Natural killer cell (primary cell): ENCODE measurements at regions not wholly inside any gene's neighbourhood (a gene's known extent, or its start where the extent isn't known, plus 50 kb on each side); places are given as distances from the start of the nearest gene placed in this dataset.

ENCODE experiments used
- ATAC-seq, 3 donors: fragments of 150-1000 bp in 2 of 3; fragments of 200-7000 bp in 1 of 3; cut with Tn5 transposase; 1 replicate in 1 of 3; 2 replicates in 2 of 3; pipeline ENCODE4 v1.10.0; 2021; ENCODE audit warnings: mild to moderate bottlenecking in 2 of 3, moderate library complexity in 2 of 3
- DNase-seq, 2 donors: peaks; one replicate each; pipeline versions ENCODE4 v3.0.0 to v3.0.0-alpha.2; 2013 to 2021; ENCODE audit warnings: mixed read lengths in 1 of 2
- H3K27ac ChIP-seq: one replicate; pipeline ENCODE4 v1.5.1; 2013; ENCODE audit warnings: mild to moderate bottlenecking, low read length
- H3K27me3 ChIP-seq: one replicate; pipeline ENCODE4 v1.6.1; 2013; ENCODE audit warnings: low read length; ENCODE audit not compliant: control insufficient read depth, insufficient read depth
- H3K36me3 ChIP-seq: one replicate; pipeline ENCODE4 v1.6.1; 2013; ENCODE audit warnings: low read length; ENCODE audit not compliant: control insufficient read depth, insufficient read depth
- H3K4me1 ChIP-seq: one replicate; pipeline ENCODE4 v1.6.1; 2013; ENCODE audit warnings: low read length; ENCODE audit not compliant: control insufficient read depth, insufficient read depth
- H3K4me3 ChIP-seq: one replicate; pipeline ENCODE4 v1.5.1; 2013; ENCODE audit warnings: low read length
- H3K9me3 ChIP-seq: one replicate; pipeline ENCODE4 v1.6.1; 2013; ENCODE audit warnings: low read length; ENCODE audit not compliant: control insufficient read depth, insufficient read depth
- H3K27ac Mint-ChIP-seq, 2 donors: one replicate each; pipeline ENCODE4 v1.8.0; 2022; ENCODE audit warnings: mild to moderate bottlenecking in 2 of 2, mixed read lengths in 2 of 2, moderate library complexity in 1 of 2
- H3K27me3 Mint-ChIP-seq, 2 donors: one replicate each; pipeline ENCODE4 v1.8.0; 2022; ENCODE audit warnings: low read depth in 2 of 2, mixed read lengths in 2 of 2
- H3K36me3 Mint-ChIP-seq: one replicate; pipeline ENCODE4 v1.8.0; 2022; ENCODE audit warnings: mixed read lengths
- H3K4me1 Mint-ChIP-seq, 2 donors: one replicate each; pipeline ENCODE4 v1.8.0; 2022; ENCODE audit warnings: mixed read lengths in 2 of 2
- H3K4me3 Mint-ChIP-seq: one replicate; pipeline ENCODE4 v1.8.0; 2022; ENCODE audit warnings: mild to moderate bottlenecking, moderate library complexity, mixed read lengths
- H3K9me3 Mint-ChIP-seq, 2 donors: one replicate each; pipeline ENCODE4 v1.8.0; 2022; ENCODE audit warnings: mixed read lengths in 2 of 2
- WGBS: methylation state at CpG from one replicate; pipeline ENCODE4 v1.1.7; 2013; ENCODE audit warnings: missing lambda C conversion rate; ENCODE audit not compliant: insufficient coverage; 5-methylcytosine and 5-hydroxymethylcytosine counted together
- intact Hi-C: fragments of 100-400 bp; cut with micrococcal nuclease; formaldehyde crosslinking; loops from one replicate; pipeline ENCODE4 v1.14.2; 2022
- TF ChIP-seq, protein P1 (sequence below): fragments of 200-600 bp; IDR thresholded peaks from one replicate; pipeline ENCODE4 v1.8.0; 2022; ENCODE audit warnings: antibody characterized with exemption

DNA sequence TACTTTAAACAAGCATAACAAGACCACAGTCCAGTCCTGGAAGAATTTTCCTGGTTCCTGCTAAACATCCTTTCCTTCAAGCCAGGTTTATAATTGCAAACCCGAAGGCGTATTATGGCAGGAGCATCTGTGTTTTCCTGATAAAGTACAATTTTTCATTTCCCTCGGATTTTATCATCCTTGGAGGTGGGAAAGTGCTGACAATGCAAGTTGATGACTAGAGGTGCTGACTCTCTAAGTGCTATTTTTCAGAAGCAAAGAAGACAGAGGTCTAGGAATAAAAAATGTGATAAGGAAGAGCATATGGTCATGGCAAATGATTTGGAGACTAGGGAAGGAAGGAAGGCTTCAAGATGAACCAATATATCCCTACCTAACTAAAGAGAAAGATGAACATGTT, 703.2 kb upstream of the LRRN3 start:
- no peak overlapping the region for H3K4me3 Mint-ChIP-seq
- no peaks in the 10 kb centered on the region for H3K36me3 Mint-ChIP-seq
- H3K27ac Mint-ChIP-seq, result no peak overlapping the region
- intact Hi-C loops, result no loop called here
- Histone ChIP-seq H3K4me1 (no peaks in the 10 kb centered on the region), H3K4me3 (no peak overlapping the region), H3K9me3 (no peaks in the 10 kb centered on the region), H3K27me3 (no peaks in the 10 kb centered on the region), H3K27ac (no peak overlapping the region), H3K36me3 (no peaks in the 10 kb centered on the region)
- no peaks in the 10 kb centered on the region for H3K27me3 Mint-ChIP-seq
- ATAC-seq (no peak), DNase-seq (no peak)
- no peaks in the 10 kb centered on the region for H3K4me1 Mint-ChIP-seq
- peaks cover 14 to 18% of the 10 kb centered on the region in 2 donors for H3K9me3 Mint-ChIP-seq
- WGBS, result 84% methylated on average over 3 of the region's 3 CpGs
- TF ChIP-seq, protein P1, sequence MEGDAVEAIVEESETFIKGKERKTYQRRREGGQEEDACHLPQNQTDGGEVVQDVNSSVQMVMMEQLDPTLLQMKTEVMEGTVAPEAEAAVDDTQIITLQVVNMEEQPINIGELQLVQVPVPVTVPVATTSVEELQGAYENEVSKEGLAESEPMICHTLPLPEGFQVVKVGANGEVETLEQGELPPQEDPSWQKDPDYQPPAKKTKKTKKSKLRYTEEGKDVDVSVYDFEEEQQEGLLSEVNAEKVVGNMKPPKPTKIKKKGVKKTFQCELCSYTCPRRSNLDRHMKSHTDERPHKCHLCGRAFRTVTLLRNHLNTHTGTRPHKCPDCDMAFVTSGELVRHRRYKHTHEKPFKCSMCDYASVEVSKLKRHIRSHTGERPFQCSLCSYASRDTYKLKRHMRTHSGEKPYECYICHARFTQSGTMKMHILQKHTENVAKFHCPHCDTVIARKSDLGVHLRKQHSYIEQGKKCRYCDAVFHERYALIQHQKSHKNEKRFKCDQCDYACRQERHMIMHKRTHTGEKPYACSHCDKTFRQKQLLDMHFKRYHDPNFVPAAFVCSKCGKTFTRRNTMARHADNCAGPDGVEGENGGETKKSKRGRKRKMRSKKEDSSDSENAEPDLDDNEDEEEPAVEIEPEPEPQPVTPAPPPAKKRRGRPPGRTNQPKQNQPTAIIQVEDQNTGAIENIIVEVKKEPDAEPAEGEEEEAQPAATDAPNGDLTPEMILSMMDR, result no peak

DNA sequence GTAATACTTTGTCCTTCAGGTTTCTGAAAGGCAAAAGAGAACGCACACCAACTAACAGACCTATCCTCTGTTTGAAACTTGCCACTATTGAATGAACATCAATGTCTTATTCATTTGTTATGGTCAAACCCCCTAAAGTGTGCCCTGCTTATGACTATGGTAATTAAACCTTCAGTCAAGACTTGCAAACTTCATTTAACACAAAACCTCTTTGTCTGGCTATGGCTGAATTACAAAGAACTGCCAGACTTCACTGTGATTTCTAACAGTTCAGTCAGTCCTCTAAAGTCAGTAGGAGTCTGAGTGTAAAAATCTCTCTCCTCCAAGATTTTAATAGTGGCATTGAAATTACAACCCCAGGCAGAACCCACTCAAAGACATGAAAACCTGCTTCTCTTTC, 702.5 kb upstream of the LRRN3 start:
- intact Hi-C loops, result no loop called here
- no peak for ATAC-seq
- Mint-ChIP-seq H3K27me3 (no peaks in the 10 kb centered on the region), H3K36me3 (no peaks in the 10 kb centered on the region), H3K4me1 (no peaks in the 10 kb centered on the region), H3K9me3 (peaks cover 14% of the 10 kb centered on the region in 2 donors), H3K4me3 (no peak overlapping the region), H3K27ac (no peak overlapping the region)
- no peak for DNase-seq
- Histone ChIP-seq H3K9me3 (no peaks in the 10 kb centered on the region), H3K36me3 (no peaks in the 10 kb centered on the region), H3K4me3 (no peak overlapping the region), H3K27me3 (no peaks in the 10 kb centered on the region), H3K4me1 (no peaks in the 10 kb centered on the region), H3K27ac (no peak overlapping the region)
- TF ChIP-seq, protein P1, result no peak
- WGBS, result 80% methylated on average over 1 of the region's 1 CpG

DNA sequence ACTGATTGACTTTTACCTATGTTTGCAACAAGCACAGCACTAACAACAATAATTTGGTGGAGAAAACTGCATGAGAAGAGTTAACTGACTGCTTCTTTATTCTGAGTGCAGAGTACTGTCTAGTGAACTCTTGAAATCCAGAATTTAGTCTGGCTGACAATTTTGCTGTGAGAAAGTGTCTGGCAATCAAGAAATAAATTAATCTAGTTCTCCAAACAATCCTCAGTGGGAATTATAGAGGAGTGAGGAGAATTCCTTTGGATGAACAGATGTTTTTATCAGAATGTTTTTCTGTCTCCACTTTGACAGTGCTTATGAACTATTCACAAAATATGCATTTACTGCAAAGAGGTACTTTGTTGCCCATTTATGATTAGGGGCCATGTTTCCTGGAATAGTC, 694.9 kb upstream of the LRRN3 start:
- H3K4me3 ChIP-seq, result no peak overlapping the region
- no peaks in the 10 kb centered on the region for H3K4me1 Mint-ChIP-seq
- H3K36me3 Mint-ChIP-seq, result no peaks in the 10 kb centered on the region
- no peaks in the 10 kb centered on the region for H3K4me1 ChIP-seq
- intact Hi-C loops, result no loop called here
- DNase-seq (no peak), ATAC-seq (no peak)
- no peak overlapping the region for H3K27ac Mint-ChIP-seq
- H3K27me3 Mint-ChIP-seq, result no peaks in the 10 kb centered on the region
- H3K9me3 Mint-ChIP-seq, result peaks cover 10 to 12% of the 10 kb centered on the region in 2 donors
- no peak overlapping the region for H3K27ac ChIP-seq
- peaks cover 4% of the 10 kb centered on the region for H3K9me3 ChIP-seq
- no peaks in the 10 kb centered on the region for H3K27me3 ChIP-seq
- TF ChIP-seq, protein P1, result no peak
- H3K4me3 Mint-ChIP-seq, result no peak overlapping the region
- no peaks in the 10 kb centered on the region for H3K36me3 ChIP-seq

DNA sequence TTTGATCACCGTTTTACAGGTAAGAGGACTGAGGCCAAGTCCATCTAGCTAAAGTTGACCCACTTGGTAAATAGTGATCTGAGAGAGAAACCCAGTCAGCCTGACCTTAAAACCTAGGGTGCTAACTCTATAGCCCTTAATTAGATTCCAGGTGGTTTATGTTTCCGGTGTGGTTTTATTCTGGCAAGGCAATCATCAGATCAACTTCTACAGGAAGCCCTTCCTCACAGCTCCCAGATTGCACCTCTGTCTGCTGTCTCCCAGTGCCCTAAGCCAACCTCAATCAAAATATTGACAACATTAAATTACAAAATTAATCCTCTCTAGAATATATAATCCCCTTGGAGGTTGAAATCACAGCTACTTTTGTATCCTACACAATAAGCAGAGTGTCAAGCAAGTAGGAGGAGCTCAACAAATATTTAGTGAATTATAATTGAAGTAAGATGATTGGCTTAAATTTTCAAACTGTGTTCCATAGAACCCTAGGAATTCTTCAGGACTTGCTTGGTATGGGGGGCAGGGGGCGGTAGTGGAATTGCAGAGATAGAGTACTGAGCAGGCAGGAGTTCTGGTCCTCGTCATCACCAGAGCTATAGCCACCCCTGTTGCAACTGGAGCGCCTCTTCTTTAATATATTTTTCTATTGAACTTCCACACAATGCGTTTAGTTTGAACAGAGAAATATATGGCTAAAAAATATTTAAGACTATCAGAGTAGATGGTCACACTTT, 692.8 kb upstream of the LRRN3 start:
- Mint-ChIP-seq H3K27me3 (no peaks in the 10 kb centered on the region), H3K36me3 (no peaks in the 10 kb centered on the region), H3K9me3 (peaks cover 7 to 9% of the 10 kb centered on the region in 2 donors), H3K27ac (no peak overlapping the region), H3K4me3 (no peak overlapping the region), H3K4me1 (no peaks in the 10 kb centered on the region)
- intact Hi-C loops, result no loop called here
- no peaks in the 10 kb centered on the region for H3K27me3 ChIP-seq
- no peaks in the 10 kb centered on the region for H3K4me1 ChIP-seq
- TF ChIP-seq, protein P1, result no peak
- H3K36me3 ChIP-seq, result no peaks in the 10 kb centered on the region
- DNase-seq (no peak), ATAC-seq (no peak)
- H3K9me3 ChIP-seq, result peaks cover 4% of the 10 kb centered on the region
- 86% methylated on average over 2 of the region's 6 CpGs for WGBS
- no peak overlapping the region for H3K27ac ChIP-seq
- no peak overlapping the region for H3K4me3 ChIP-seq
